DOHH2 (cell line): ENCODE measurements at regions not wholly inside any gene's neighbourhood (a gene's known extent, or its start where the extent isn't known, plus 50 kb on each side); places are given as distances from the start of the nearest gene placed in this dataset.

Experiments used
- EZH2phosphoT487 ChIP-seq: fragments of 200-600 bp; sonication (generic); IDR thresholded peaks from 2 replicates; pipeline ENCODE4 v1.6.1; 2017; ENCODE audit warnings: borderline replicate concordance, mild to moderate bottlenecking, antibody characterized with exemption, low read length, moderate library complexity, mixed read lengths
- TF ChIP-seq, protein P1 (sequence below): fragments of 200-600 bp; sonication (generic); IDR thresholded peaks from one replicate; pipeline ENCODE4 v1.5.1; 2014; ENCODE audit warnings: antibody characterized with exemption, mild to moderate bottlenecking, low read depth, low read length; ENCODE audit not compliant: poor library complexity, severe bottlenecking

DNA sequence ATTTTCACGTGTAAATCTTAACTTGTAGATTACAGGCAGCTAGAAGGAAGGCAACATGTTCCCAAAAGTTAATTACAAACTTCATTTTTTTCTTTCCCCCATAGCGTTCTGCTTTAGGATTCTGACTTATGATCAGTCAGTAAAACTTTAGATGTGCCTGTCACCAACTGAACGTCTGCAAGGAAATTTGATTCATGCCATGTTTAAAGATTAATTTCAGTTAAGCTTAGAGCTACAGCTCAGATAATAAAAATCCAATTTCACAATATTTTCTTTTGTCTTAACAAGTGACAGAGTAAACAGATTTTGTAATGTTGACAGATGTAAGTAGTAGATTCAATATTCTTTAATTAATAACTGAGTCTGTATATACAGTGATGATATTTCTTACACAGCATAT, 253.1 kb downstream of the NFKBIZ start:
- TF ChIP-seq, protein P1, sequence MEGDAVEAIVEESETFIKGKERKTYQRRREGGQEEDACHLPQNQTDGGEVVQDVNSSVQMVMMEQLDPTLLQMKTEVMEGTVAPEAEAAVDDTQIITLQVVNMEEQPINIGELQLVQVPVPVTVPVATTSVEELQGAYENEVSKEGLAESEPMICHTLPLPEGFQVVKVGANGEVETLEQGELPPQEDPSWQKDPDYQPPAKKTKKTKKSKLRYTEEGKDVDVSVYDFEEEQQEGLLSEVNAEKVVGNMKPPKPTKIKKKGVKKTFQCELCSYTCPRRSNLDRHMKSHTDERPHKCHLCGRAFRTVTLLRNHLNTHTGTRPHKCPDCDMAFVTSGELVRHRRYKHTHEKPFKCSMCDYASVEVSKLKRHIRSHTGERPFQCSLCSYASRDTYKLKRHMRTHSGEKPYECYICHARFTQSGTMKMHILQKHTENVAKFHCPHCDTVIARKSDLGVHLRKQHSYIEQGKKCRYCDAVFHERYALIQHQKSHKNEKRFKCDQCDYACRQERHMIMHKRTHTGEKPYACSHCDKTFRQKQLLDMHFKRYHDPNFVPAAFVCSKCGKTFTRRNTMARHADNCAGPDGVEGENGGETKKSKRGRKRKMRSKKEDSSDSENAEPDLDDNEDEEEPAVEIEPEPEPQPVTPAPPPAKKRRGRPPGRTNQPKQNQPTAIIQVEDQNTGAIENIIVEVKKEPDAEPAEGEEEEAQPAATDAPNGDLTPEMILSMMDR, result no peak
- TF ChIP-seq EZH2phosphoT487, result no peak
